NT2/D1 (cell line): ENCODE measurements at regions not wholly inside any gene's neighbourhood (a gene's known extent, or its start where the extent isn't known, plus 50 kb on each side); places are given as distances from the start of the nearest gene placed in this dataset.

Experiments
- SUZ12 ChIP-seq: IDR thresholded peaks from 2 replicates; pipeline ENCODE4 v1.6.1; 2011; ENCODE audit not compliant: insufficient read length, insufficient read depth; ENCODE audit errors: extremely low read depth
- YY1 ChIP-seq: IDR thresholded peaks from 2 replicates; pipeline ENCODE4 v1.6.1; 2011; ENCODE audit not compliant: insufficient read length, insufficient read depth

GRCh38 chr5:67476531-67476930 is 279.9 kb upstream of the CD180 start:
- TF ChIP-seq SUZ12 (no peak), YY1 (no peak)
